H9 (cell line): ENCODE measurements at regions not wholly inside any gene's neighbourhood (a gene's known extent, or its start where the extent isn't known, plus 50 kb on each side); places are given as distances from the start of the nearest gene placed in this dataset.

ENCODE experiments used
- DNase-seq: peaks from one replicate; pipeline ENCODE4 v3.0.0-alpha.2; 2017
- H2AFZ ChIP-seq: one replicate; pipeline ENCODE4 v1.6.1; 2013; ENCODE audit warnings: mild to moderate bottlenecking, low read length, control low read depth, moderate library complexity
- H2AK5ac ChIP-seq: 2 replicates; pipeline ENCODE4 v1.6.1; 2013; ENCODE audit warnings: low read length, control low read depth, mixed read lengths; ENCODE audit not compliant: insufficient read length
- H2BK120ac ChIP-seq: one replicate; pipeline ENCODE4 v1.6.1; 2013; ENCODE audit warnings: low read depth, mild to moderate bottlenecking, low read length, control low read depth, inconsistent platforms; ENCODE audit not compliant: poor library complexity, severe bottlenecking
- H2BK12ac ChIP-seq: 2 replicates; pipeline ENCODE4 v1.6.1; 2013; ENCODE audit warnings: low read length, control low read depth, mixed read lengths, low read depth; ENCODE audit not compliant: insufficient read length
- H2BK15ac ChIP-seq: 2 replicates; pipeline ENCODE4 v1.6.1; 2013; ENCODE audit warnings: low read depth, low read length, control low read depth
- H2BK20ac ChIP-seq: one replicate; pipeline ENCODE4 v1.6.1; 2013; ENCODE audit warnings: low read depth, mild to moderate bottlenecking, low read length, control low read depth, inconsistent platforms; ENCODE audit not compliant: poor library complexity, severe bottlenecking
- H2BK5ac ChIP-seq: 2 replicates; pipeline ENCODE4 v1.6.1; 2013; ENCODE audit warnings: low read length, control low read depth, mixed read lengths; ENCODE audit not compliant: insufficient read length
- H3K14ac ChIP-seq: 2 replicates; pipeline ENCODE4 v1.6.1; 2013; ENCODE audit warnings: low read length, control low read depth; ENCODE audit not compliant: insufficient read depth
- H3K18ac ChIP-seq: 2 replicates; pipeline ENCODE4 v1.6.1; 2013; ENCODE audit warnings: low read depth, mild to moderate bottlenecking, mixed read lengths, low read length, control low read depth; ENCODE audit not compliant: insufficient read length
- H3K23ac ChIP-seq: 2 replicates; pipeline ENCODE4 v1.6.1; 2013; ENCODE audit warnings: low read length, control low read depth, mixed read lengths, low read depth; ENCODE audit not compliant: insufficient read length
- H3K23me2 ChIP-seq: 2 replicates; pipeline ENCODE4 v1.6.1; 2013; ENCODE audit warnings: low read depth, mild to moderate bottlenecking, mixed read lengths, low read length, control low read depth; ENCODE audit not compliant: insufficient read length, poor library complexity, severe bottlenecking
- H3K27ac ChIP-seq: 2 replicates; pipeline ENCODE4 v1.5.1; 2013; ENCODE audit warnings: low read length, control low read depth, mixed read lengths, low read depth; ENCODE audit not compliant: insufficient read length
- H3K27me3 ChIP-seq: 2 replicates; pipeline ENCODE4 v1.6.1; 2013; ENCODE audit warnings: low read length, control low read depth, inconsistent platforms; ENCODE audit not compliant: insufficient read depth
- H3K4ac ChIP-seq: 2 replicates; pipeline ENCODE4 v1.6.1; 2013; ENCODE audit warnings: low read depth, mild to moderate bottlenecking, control low read depth, inconsistent platforms, low read length, moderate library complexity
- H3K4me1 ChIP-seq: 2 replicates; pipeline ENCODE4 v1.6.1; 2013; ENCODE audit warnings: low read length, control low read depth, inconsistent platforms; ENCODE audit not compliant: insufficient read depth
- H3K4me2 ChIP-seq: 2 replicates; pipeline ENCODE4 v1.6.1; 2013; ENCODE audit warnings: low read length, control low read depth, mixed read lengths; ENCODE audit not compliant: insufficient read length, insufficient read depth
- H3K56ac ChIP-seq: 2 replicates; pipeline ENCODE4 v1.6.1; 2013; ENCODE audit warnings: low read depth, mild to moderate bottlenecking, mixed read lengths, low read length, control low read depth; ENCODE audit not compliant: insufficient read length
- H3K79me1 ChIP-seq: 2 replicates; pipeline ENCODE4 v1.6.1; 2013; ENCODE audit warnings: low read depth, mild to moderate bottlenecking, moderate library complexity, low read length, control low read depth, inconsistent platforms; ENCODE audit not compliant: insufficient read depth, poor library complexity, severe bottlenecking
- H3K79me2 ChIP-seq: 2 replicates; pipeline ENCODE4 v1.6.1; 2013; ENCODE audit warnings: low read length, control low read depth, inconsistent platforms; ENCODE audit not compliant: insufficient read depth
- H3K9ac ChIP-seq: 2 replicates; pipeline ENCODE4 v1.6.1; 2013; ENCODE audit warnings: low read length, control low read depth, mixed read lengths; ENCODE audit not compliant: insufficient read length; ENCODE audit errors: extremely low read depth
- H3K9me3 ChIP-seq: one replicate; pipeline ENCODE4 v1.6.1; 2013; ENCODE audit warnings: low read depth, low read length, inconsistent platforms; ENCODE audit not compliant: control insufficient read depth
- H3T11ph ChIP-seq: one replicate; pipeline ENCODE4 v1.6.1; 2013; ENCODE audit warnings: mild to moderate bottlenecking, low read length, control low read depth, inconsistent platforms
- H4K20me1 ChIP-seq: one replicate; pipeline ENCODE4 v1.6.1; 2013; ENCODE audit not compliant: control insufficient read depth, insufficient read length, insufficient read depth
- H4K5ac ChIP-seq: 2 replicates; pipeline ENCODE4 v1.6.1; 2013; ENCODE audit warnings: low read depth, mild to moderate bottlenecking, mixed read lengths, low read length, control low read depth; ENCODE audit not compliant: insufficient read length
- H4K8ac ChIP-seq: replicated peaks from 2 replicates; pipeline ENCODE4 v1.6.1; 2013; ENCODE audit warnings: low read length, control low read depth, mixed read lengths, low read depth; ENCODE audit not compliant: insufficient read length
- H4K91ac ChIP-seq: 2 replicates; pipeline ENCODE4 v1.6.1; 2013; ENCODE audit warnings: low read depth, mild to moderate bottlenecking, moderate library complexity, mixed read lengths, low read length, control low read depth; ENCODE audit not compliant: insufficient read length
- H3K27ac Mint-ChIP-seq, 3 experiments: 2 replicates in 2 of 3; 3 replicates in 1 of 3; pipeline ENCODE4 v1.8.0; 2020 to 2021; ENCODE audit warnings: mixed read lengths in 3 of 3, mild to moderate bottlenecking in 1 of 3, moderate library complexity in 1 of 3
- H3K27me3 Mint-ChIP-seq: 2 replicates; pipeline ENCODE4 v1.8.0; 2021; ENCODE audit warnings: low read depth, mild to moderate bottlenecking, moderate library complexity, mixed read lengths
- H3K36me3 Mint-ChIP-seq, 3 experiments: 2 replicates in 2 of 3; 3 replicates in 1 of 3; pipeline ENCODE4 v1.8.0; 2020 to 2021; ENCODE audit warnings: low read depth in 3 of 3, mixed read lengths in 3 of 3; ENCODE audit not compliant: insufficient read depth in 1 of 3
- H3K4me1 Mint-ChIP-seq, 2 experiments: 2 replicates each; pipeline ENCODE4 v1.8.0; 2020; ENCODE audit warnings: mixed read lengths in 2 of 2
- H3K4me3 Mint-ChIP-seq, 2 experiments: 2 replicates in 1 of 2; 3 replicates in 1 of 2; pipeline ENCODE4 v1.8.0; 2020 to 2021; ENCODE audit warnings: mild to moderate bottlenecking in 2 of 2, mixed read lengths in 2 of 2, moderate library complexity in 1 of 2
- H3K9me3 Mint-ChIP-seq, 2 experiments: 2 replicates in 1 of 2; 3 replicates in 1 of 2; pipeline ENCODE4 v1.8.0; 2020; ENCODE audit warnings: mild to moderate bottlenecking in 2 of 2, mixed read lengths in 2 of 2, moderate library complexity in 1 of 2
- CTCF ChIP-seq: fragments of 200-600 bp; sonication (generic); conservative IDR thresholded peaks from 3 replicates; pipeline ENCODE4 v1.8.0; 2021; ENCODE audit warnings: antibody characterized with exemption, mild to moderate bottlenecking
- WGBS: extraction: QIAGEN DNeasy Blood & Tissue Kit; methylation state at CpG from one replicate; pipeline ENCODE4 v1.1.7; 2013; ENCODE audit warnings: missing lambda C conversion rate, low lambda C conversion rate, mixed read lengths; ENCODE audit not compliant: insufficient read length; ENCODE audit errors: extremely low coverage; 5-methylcytosine and 5-hydroxymethylcytosine counted together

GRCh38 chr2:41966920-41967319 lies 80.9 kb upstream of the PKDCC start:
- no peak for TF ChIP-seq CTCF
- Histone ChIP-seq H2BK120ac (no peak overlapping the region), H3K4me2 (no peak overlapping the region), H3K27me3 (no peaks in the 10 kb centered on the region), H2BK5ac (no peak overlapping the region), H2BK12ac (no peak overlapping the region), H3K4me1 (peaks cover 6% of the 10 kb centered on the region; the same call in 1 of the 2 replicates), H4K91ac (no peak overlapping the region), H3K27ac (no peak overlapping the region), H4K20me1 (no peaks in the 10 kb centered on the region), H4K5ac (no peak overlapping the region), H3K4ac (no peak overlapping the region), H3K23me2 (no peaks in the 10 kb centered on the region), H3K79me1 (no peaks in the 10 kb centered on the region), H3K14ac (no peak overlapping the region), H2AFZ (no peak overlapping the region), H2BK20ac (no peak overlapping the region), H2AK5ac (no peak overlapping the region), H4K8ac (no peak overlapping the region), H3K79me2 (no peaks in the 10 kb centered on the region), H3T11ph (no peak overlapping the region), H3K9ac (no peak overlapping the region), H2BK15ac (no peak overlapping the region), H3K18ac (no peak overlapping the region), H3K23ac (no peak overlapping the region), H3K56ac (no peak overlapping the region), H3K9me3 (no peaks in the 10 kb centered on the region)
- Mint-ChIP-seq H3K27me3 (peaks cover 5% of the 10 kb centered on the region), H3K9me3 (no peaks in the 10 kb centered on the region; a peak in 1 of 5 replicates), H3K36me3 (no peaks in the 10 kb centered on the region; a peak in 1 of 7 replicates), H3K27ac (peak overlapping the region in 1 of 3 experiments; percentile 28; a peak in 1 of 7 replicates), H3K4me3 (no peak overlapping the region), H3K4me1 (peaks cover 49 to 57% of the 10 kb centered on the region in 2 experiments)
- no CpG with 5 or more reads among the region's 8 CpGs for WGBS
- no peak for DNase-seq
